HCT116 (cell line): ENCODE measurements at regions not wholly inside any gene's neighbourhood (a gene's known extent, or its start where the extent isn't known, plus 50 kb on each side); places are given as distances from the start of the nearest gene placed in this dataset.
"Not testable (repeated sequence)": the region's sequence is repeated elsewhere in the genome, so short reads cannot be mapped to it uniquely, and the experiment has no call there.

ENCODE experiments used
- ATAC-seq: fragments of 200-7000 bp; cut with Tn5 transposase; 2 replicates; pipeline ENCODE4 v1.9.1; 2020; ENCODE audit warnings: mild to moderate bottlenecking, moderate library complexity
- BruUV-seq: library from RNA; stranded (reverse); fragments of 400-500 nt; replicated peaks from 2 replicates; lab custom pipeline; 2021; lab: Mats Ljungman, UMichigan
- CTCF ChIA-PET: fragments of 300-600 bp; sonication (Branson Sonifier 250); formaldehyde crosslinking; loops from one replicate; lab custom pipeline; 2021; ENCODE audit warnings: antibody characterized with exemption; lab: Charles Lee
- POLR2A ChIA-PET: fragments of 300-600, 350-600 bp; sonication (Branson Sonifier 250); formaldehyde crosslinking; loops from one replicate; lab custom pipeline; 2021; ENCODE audit warnings: antibody characterized with exemption; lab: Charles Lee
- RAD21 ChIA-PET, 2 experiments: fragments of 300-600 bp; sonication (Branson Sonifier 250); formaldehyde crosslinking; loops; one replicate each; lab custom pipeline; 2023; ENCODE audit warnings: low total read pairs in 2 of 2; ENCODE audit not compliant: uncharacterized antibody in 2 of 2, unreplicated experiment in 2 of 2, low non-redundant PET in 1 of 2; lab: Charles Lee
- DNase-seq: peaks from one replicate; pipeline ENCODE4 v3.0.0-alpha.2; 2010; ENCODE audit warnings: low read depth, low spot score
- H2AFZ ChIP-seq: fragments of 200-600 bp; shearing (Covaris generic), sonication (generic); 2 replicates; pipeline ENCODE4 v1.6.1; 2017; ENCODE audit warnings: low read depth, mixed run types, mixed read lengths, antibody characterized with exemption, low read length; ENCODE audit not compliant: poor library complexity, severe bottlenecking
- H3K27ac ChIP-seq: 2 replicates; pipeline ENCODE4 v1.5.1; 2012; ENCODE audit warnings: low read depth, low read length
- H3K27me3 ChIP-seq: fragments of 200-600 bp; sonication (generic); 2 replicates; pipeline ENCODE4 v1.6.1; 2016; ENCODE audit warnings: mixed run types, low read length, mixed read lengths; ENCODE audit not compliant: insufficient read depth
- H3K36me3 ChIP-seq, 2 experiments: fragments of 200-500 bp in 1 of 2; fragments of 200-600 bp in 1 of 2; sonication (Bioruptor generic) in 1 of 2; sonication (generic) in 1 of 2; 2 replicates each; pipeline versions ENCODE4 v1.5.1 to v1.6.1; 2014 to 2016; ENCODE audit warnings: low read length in 2 of 2, inconsistent platforms in 1 of 2, mixed read lengths in 1 of 2, mixed run types in 1 of 2; ENCODE audit not compliant: insufficient read depth in 2 of 2, control insufficient read depth in 1 of 2
- H3K4me1 ChIP-seq, 2 experiments: fragments of 200-600 bp in 1 of 2; sonication (generic) in 1 of 2; 2 replicates each; pipeline versions ENCODE4 v1.5.1 to v1.6.1; 2012 to 2017; ENCODE audit warnings: low read length in 2 of 2, inconsistent platforms in 1 of 2, mild to moderate bottlenecking in 1 of 2, mixed read lengths in 1 of 2, mixed run types in 1 of 2, moderate library complexity in 1 of 2; ENCODE audit not compliant: insufficient read depth in 2 of 2, control insufficient read depth in 1 of 2
- H3K4me2 ChIP-seq: fragments of 200-600 bp; sonication (generic); 2 replicates; pipeline ENCODE4 v1.6.1; 2017; ENCODE audit warnings: mixed run types, low read length, mixed read lengths
- H3K4me3 ChIP-seq, 2 experiments: fragments of 200-600 bp in 1 of 2; sonication (generic) in 1 of 2; replicated peaks in 1 of 2; 2 replicates each; pipeline ENCODE4 v1.5.1; 2011 to 2016; ENCODE audit warnings: low read length in 2 of 2, control low read depth in 1 of 2, low read depth in 1 of 2, mild to moderate bottlenecking in 1 of 2, mixed read lengths in 1 of 2, mixed run types in 1 of 2
- H3K79me2 ChIP-seq: fragments of 200-600 bp; sonication (generic); 2 replicates; pipeline ENCODE4 v1.6.1; 2017; ENCODE audit warnings: mild to moderate bottlenecking, mixed run types, low read length, moderate library complexity, mixed read lengths; ENCODE audit not compliant: insufficient read depth
- H3K9ac ChIP-seq: fragments of 200-600 bp; sonication (generic); 2 replicates; pipeline ENCODE4 v1.6.1; 2016; ENCODE audit warnings: low read length, mixed read lengths
- H3K9me2 ChIP-seq: fragments of 200-600 bp; sonication (generic), shearing (Covaris generic); 2 replicates; pipeline ENCODE4 v1.6.1; 2017; ENCODE audit warnings: mixed run types, mild to moderate bottlenecking, moderate library complexity; ENCODE audit not compliant: insufficient read depth
- H3K9me3 ChIP-seq, 2 experiments: fragments of 200-500 bp in 1 of 2; fragments of 200-600 bp in 1 of 2; sonication (Bioruptor generic) in 1 of 2; sonication (generic) in 1 of 2; 2 replicates each; pipeline ENCODE4 v1.6.1; 2014 to 2017; ENCODE audit warnings: low read length in 2 of 2, mixed read lengths in 2 of 2, inconsistent platforms in 1 of 2, low read depth in 1 of 2, mild to moderate bottlenecking in 1 of 2, mixed run types in 1 of 2, moderate library complexity in 1 of 2; ENCODE audit not compliant: control insufficient read depth in 1 of 2, insufficient read depth in 1 of 2
- H4K20me1 ChIP-seq: fragments of 200-600 bp; sonication (generic), shearing (Covaris generic); 2 replicates; pipeline ENCODE4 v1.6.1; 2017; ENCODE audit warnings: mixed run types, mild to moderate bottlenecking, moderate library complexity; ENCODE audit not compliant: insufficient read depth
- CBX3 ChIP-seq: IDR thresholded peaks from 2 replicates; pipeline ENCODE4 v1.6.1; 2012; ENCODE audit warnings: low read depth
- ELF1 ChIP-seq: IDR thresholded peaks from 2 replicates; pipeline ENCODE4 v1.6.1; 2012; ENCODE audit warnings: low read depth, borderline replicate concordance
- EZH2 ChIP-seq: fragments of 200-600 bp; sonication (generic); IDR thresholded peaks from 2 replicates; pipeline ENCODE4 v1.6.1; 2017; ENCODE audit warnings: antibody characterized with exemption, mixed run types
- EZH2phosphoT487 ChIP-seq: fragments of 200-600 bp; IDR thresholded peaks from 2 replicates; pipeline ENCODE4 v1.6.1; 2018; ENCODE audit warnings: antibody characterized with exemption, borderline replicate concordance
- JUND ChIP-seq: IDR thresholded peaks from 2 replicates; pipeline ENCODE4 v1.6.1; 2012
- POLR2A ChIP-seq: IDR thresholded peaks from 2 replicates; pipeline ENCODE4 v1.7.0; 2011; ENCODE audit warnings: borderline replicate concordance; ENCODE audit not compliant: insufficient read depth, insufficient read length; ENCODE audit errors: extremely low read depth
- SP1 ChIP-seq: IDR thresholded peaks from 2 replicates; pipeline ENCODE4 v1.6.1; 2012; ENCODE audit warnings: low read depth
- SRF ChIP-seq: IDR thresholded peaks from 2 replicates; pipeline ENCODE4 v1.6.1; 2012; ENCODE audit warnings: low read depth
- TCF7L2 ChIP-seq: IDR thresholded peaks from 2 replicates; pipeline ENCODE4 v1.7.0; 2011; ENCODE audit warnings: borderline replicate concordance, inconsistent platforms; ENCODE audit not compliant: insufficient read depth, insufficient read length; ENCODE audit errors: extremely low read depth
- YY1 ChIP-seq: IDR thresholded peaks from 2 replicates; pipeline ENCODE4 v1.6.1; 2011; ENCODE audit warnings: low read length, low read depth, moderate library complexity, mild to moderate bottlenecking; ENCODE audit not compliant: insufficient replicate concordance; ENCODE audit errors: extremely low read depth
- ZBTB33 ChIP-seq: IDR thresholded peaks from 2 replicates; pipeline ENCODE4 v1.6.1; 2011; ENCODE audit warnings: mild to moderate bottlenecking, low read length, moderate library complexity; ENCODE audit not compliant: insufficient replicate concordance; ENCODE audit errors: extremely low read depth
- intact Hi-C: fragments of 100-400 bp; cut with micrococcal nuclease; formaldehyde crosslinking; loops from 2 replicates; pipeline ENCODE4 v1.10.0; 2022
- TF ChIP-seq, protein P1 (sequence below): IDR thresholded peaks from 2 replicates; pipeline ENCODE4 v1.6.1; 2012

DNA sequence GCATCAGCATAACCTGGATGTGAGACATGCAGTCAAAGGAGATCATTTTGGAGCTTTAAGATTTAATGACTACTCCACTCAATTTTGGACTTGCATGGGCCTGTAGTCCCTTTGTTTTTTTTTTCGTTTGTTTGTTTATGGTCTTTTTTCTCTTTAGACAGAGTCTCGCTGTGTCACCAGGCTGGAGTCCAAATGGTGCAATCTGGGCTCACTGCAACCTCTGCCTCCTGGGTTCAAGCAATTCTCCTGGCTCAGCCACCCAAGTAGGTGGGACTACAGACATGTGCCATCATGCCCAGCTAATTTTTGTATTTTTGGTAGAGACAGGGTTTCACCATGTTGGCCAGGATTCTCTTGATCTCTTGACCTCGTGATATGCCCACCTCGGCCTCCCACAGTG is 673.8 kb downstream of the CDH9 start:
- H3K9me2 ChIP-seq, H3K4me3 ChIP-seq, H3K36me3 ChIP-seq, H3K4me1 ChIP-seq, H3K27ac ChIP-seq, POLR2A ChIA-PET, intact Hi-C loops, CTCF ChIA-PET, BruUV-seq, H2AFZ ChIP-seq, ATAC-seq, H3K79me2 ChIP-seq, RAD21 ChIA-PET, H3K27me3 ChIP-seq, H3K4me2 ChIP-seq, H4K20me1 ChIP-seq, H3K9ac ChIP-seq, DNase-seq: not testable (repeated sequence)
- peaks cover 3 to 47% of the 10 kb centered on the region in 2 experiments; a peak in 2 of 4 replicates for H3K9me3 ChIP-seq

DNA sequence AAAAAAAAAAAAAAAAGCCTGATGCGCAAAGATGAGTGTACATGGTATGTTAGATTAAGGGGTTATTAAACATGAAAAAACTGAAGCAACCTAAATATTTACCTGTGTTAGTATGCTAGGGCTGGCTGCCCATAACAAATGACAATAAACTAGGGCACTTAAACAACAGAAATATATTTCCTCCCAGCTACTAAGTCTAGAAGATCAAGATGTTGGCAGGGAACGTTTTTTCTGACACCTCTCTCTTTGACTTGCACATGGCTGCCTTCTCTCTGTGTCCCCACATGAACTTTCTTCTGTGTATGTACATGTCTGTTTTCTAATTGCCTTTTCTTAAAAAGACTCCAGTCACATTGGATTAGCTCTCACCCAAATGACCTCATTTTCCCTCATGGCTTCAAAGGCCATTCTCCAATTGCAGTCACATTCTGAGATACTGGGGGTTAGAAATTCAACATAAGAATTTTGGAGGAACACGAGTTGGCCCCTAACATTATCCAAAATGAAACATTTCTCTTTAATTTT is 694.5 kb downstream of the CDH9 start:
- ChIA-PET RAD21 (no interaction called here), CTCF (no interaction called here), POLR2A (no interaction called here)
- H3K4me2 ChIP-seq, result no peak overlapping the region
- TF ChIP-seq ELF1, result no peak
- TF ChIP-seq EZH2phosphoT487, result no peak
- TF ChIP-seq SP1, result no peak
- TF ChIP-seq TCF7L2, result no peak
- no peak for TF ChIP-seq ZBTB33
- TF ChIP-seq, protein P1, sequence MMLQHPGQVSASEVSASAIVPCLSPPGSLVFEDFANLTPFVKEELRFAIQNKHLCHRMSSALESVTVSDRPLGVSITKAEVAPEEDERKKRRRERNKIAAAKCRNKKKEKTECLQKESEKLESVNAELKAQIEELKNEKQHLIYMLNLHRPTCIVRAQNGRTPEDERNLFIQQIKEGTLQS, result no peak
- TF ChIP-seq EZH2, result no peak
- TF ChIP-seq SRF, result no peak
- no peak for TF ChIP-seq POLR2A
- TF ChIP-seq JUND, result no peak
- TF ChIP-seq CBX3, result no peak
- no peak for TF ChIP-seq YY1
- no peak overlapping the region for H3K27ac ChIP-seq
- no peak overlapping the region for H2AFZ ChIP-seq
- no peak overlapping the region for H3K4me3 ChIP-seq
- no peak for DNase-seq
- intact Hi-C loops, result no loop called here
- no peaks in the 10 kb centered on the region for H3K79me2 ChIP-seq
- peaks cover 7 to 11% of the 10 kb centered on the region in 2 experiments; a peak in 3 of 4 replicates for H3K9me3 ChIP-seq
- no peaks in the 10 kb centered on the region for H3K36me3 ChIP-seq
- H4K20me1 ChIP-seq, result no peaks in the 10 kb centered on the region
- H3K9me2 ChIP-seq, result no peaks in the 10 kb centered on the region
- no peaks in the 10 kb centered on the region for H3K4me1 ChIP-seq
- ATAC-seq, result no peak
- no TSS peak for BruUV-seq
- H3K9ac ChIP-seq, result no peak overlapping the region
- no peaks in the 10 kb centered on the region for H3K27me3 ChIP-seq
